ENCODE measurements at regions not wholly inside any gene's neighbourhood (a gene's known extent, or its start where the extent isn't known, plus 50 kb on each side); places are given as distances from the start of the nearest gene placed in this dataset.

- no peaks in the 10 kb centered on the region for H3K36me3 ChIP-seq (ENCODE audit: control insufficient read depth, insufficient read depth, low read length)
- no peaks in the 10 kb centered on the region for H3K9me3 ChIP-seq (ENCODE audit: control insufficient read depth, insufficient read depth, low read length)
- no peak overlapping the region for H3K27ac ChIP-seq (ENCODE audit: low read length)
- WGBS (ENCODE audit: insufficient coverage, insufficient read length), result no CpG with 5 or more reads among the region's 1 CpG
- H3K27me3 ChIP-seq (ENCODE audit: control insufficient read depth, insufficient read depth, low read length), result no peaks in the 10 kb centered on the region
- H3K4me1 ChIP-seq (ENCODE audit: control insufficient read depth, insufficient read depth, low read length), result peaks cover 3% of the 10 kb centered on the region; the same call in 1 of the 2 replicates
- no peak for DNase-seq (ENCODE audit: low read depth, low spot score)
- H3K4me3 ChIP-seq (ENCODE audit: low read length), result no peak overlapping the region
Measured at GRCh38 chr11:109130910-109131309, 291.1 kb upstream of the C11orf87 start.

- Histone ChIP-seq H3K27me3 (ENCODE audit: control insufficient read depth, insufficient read depth, low read length) (no peaks in the 10 kb centered on the region), H3K9me3 (ENCODE audit: control insufficient read depth, insufficient read depth, low read length) (no peaks in the 10 kb centered on the region), H3K27ac (ENCODE audit: low read length) (no peak overlapping the region), H3K36me3 (ENCODE audit: control insufficient read depth, insufficient read depth, low read length) (no peaks in the 10 kb centered on the region), H3K4me1 (ENCODE audit: control insufficient read depth, insufficient read depth, low read length) (peaks cover 3% of the 10 kb centered on the region; the same call in 1 of the 2 replicates), H3K4me3 (ENCODE audit: low read length) (no peak overlapping the region)
- WGBS (ENCODE audit: insufficient coverage, insufficient read length), result no CpG with 5 or more reads among the region's 4 CpGs
- no peak for DNase-seq (ENCODE audit: low read depth, low spot score)
Measured at GRCh38 chr11:109132539-109132938, 289.5 kb upstream of the C11orf87 start.

- Histone ChIP-seq H3K27me3 (ENCODE audit: control insufficient read depth, insufficient read depth, low read length) (no peaks in the 10 kb centered on the region), H3K36me3 (ENCODE audit: control insufficient read depth, insufficient read depth, low read length) (no peaks in the 10 kb centered on the region), H3K27ac (ENCODE audit: low read length) (no peak overlapping the region), H3K4me1 (ENCODE audit: control insufficient read depth, insufficient read depth, low read length) (peaks cover 3% of the 10 kb centered on the region; the same call in 1 of the 2 replicates), H3K4me3 (ENCODE audit: low read length) (no peak overlapping the region), H3K9me3 (ENCODE audit: control insufficient read depth, insufficient read depth, low read length) (no peaks in the 10 kb centered on the region)
- no peak for DNase-seq (ENCODE audit: low read depth, low spot score)
- WGBS (ENCODE audit: insufficient coverage, insufficient read length), result no CpG with 5 or more reads among the region's 4 CpGs
Measured at GRCh38 chr11:109133159-109133558, 288.8 kb upstream of the C11orf87 start.

GRCh38 chr11:109135627-109136026 lies 286.4 kb upstream of the C11orf87 start:
- no peak overlapping the region for H3K27ac ChIP-seq (ENCODE audit: low read length)

GRCh38 chr11:109138196-109138595 lies 283.8 kb upstream of the C11orf87 start:
- no peak for DNase-seq (ENCODE audit: low read depth, low spot score)
- no peak overlapping the region for H3K4me3 ChIP-seq (ENCODE audit: low read length)
- no peaks in the 10 kb centered on the region for H3K4me1 ChIP-seq (ENCODE audit: control insufficient read depth, insufficient read depth, low read length)
- no peaks in the 10 kb centered on the region for H3K27me3 ChIP-seq (ENCODE audit: control insufficient read depth, insufficient read depth, low read length)
- no peaks in the 10 kb centered on the region for H3K9me3 ChIP-seq (ENCODE audit: control insufficient read depth, insufficient read depth, low read length)
- no peak overlapping the region for H3K27ac ChIP-seq (ENCODE audit: low read length)
- H3K36me3 ChIP-seq (ENCODE audit: control insufficient read depth, insufficient read depth, low read length), result no peaks in the 10 kb centered on the region

More at GRCh38 chr11:109135627-109136026, 286.4 kb upstream of the C11orf87 start:
- Histone ChIP-seq H3K4me1 (ENCODE audit: control insufficient read depth, insufficient read depth, low read length) (peaks cover 3% of the 10 kb centered on the region; the same call in 1 of the 2 replicates), H3K9me3 (ENCODE audit: control insufficient read depth, insufficient read depth, low read length) (no peaks in the 10 kb centered on the region), H3K4me3 (ENCODE audit: low read length) (no peak overlapping the region), H3K27me3 (ENCODE audit: control insufficient read depth, insufficient read depth, low read length) (no peaks in the 10 kb centered on the region), H3K36me3 (ENCODE audit: control insufficient read depth, insufficient read depth, low read length) (no peaks in the 10 kb centered on the region)
- DNase-seq (ENCODE audit: low read depth, low spot score), result no peak
- no CpG with 5 or more reads among the region's 2 CpGs for WGBS (ENCODE audit: insufficient coverage, insufficient read length)

GRCh38 chr11:109140426-109140825 lies 281.6 kb upstream of the C11orf87 start:
- no peak for DNase-seq (ENCODE audit: low read depth, low spot score)
- Histone ChIP-seq H3K27ac (ENCODE audit: low read length) (no peak overlapping the region), H3K4me3 (ENCODE audit: low read length) (no peak overlapping the region), H3K36me3 (ENCODE audit: control insufficient read depth, insufficient read depth, low read length) (no peaks in the 10 kb centered on the region), H3K4me1 (ENCODE audit: control insufficient read depth, insufficient read depth, low read length) (no peaks in the 10 kb centered on the region), H3K9me3 (ENCODE audit: control insufficient read depth, insufficient read depth, low read length) (no peaks in the 10 kb centered on the region), H3K27me3 (ENCODE audit: control insufficient read depth, insufficient read depth, low read length) (no peaks in the 10 kb centered on the region)

GRCh38 chr11:109140857-109141515 lies 281.0 kb upstream of the C11orf87 start:
- H3K27ac ChIP-seq (ENCODE audit: low read length), result no peak overlapping the region
- no peaks in the 10 kb centered on the region for H3K9me3 ChIP-seq (ENCODE audit: control insufficient read depth, insufficient read depth, low read length)
- DNase-seq (ENCODE audit: low read depth, low spot score), result no peak
- no peaks in the 10 kb centered on the region for H3K27me3 ChIP-seq (ENCODE audit: control insufficient read depth, insufficient read depth, low read length)
- no peaks in the 10 kb centered on the region for H3K4me1 ChIP-seq (ENCODE audit: control insufficient read depth, insufficient read depth, low read length)
- H3K4me3 ChIP-seq (ENCODE audit: low read length), result no peak overlapping the region
- WGBS (ENCODE audit: insufficient coverage, insufficient read length), result no CpG with 5 or more reads among the region's 3 CpGs
- H3K36me3 ChIP-seq (ENCODE audit: control insufficient read depth, insufficient read depth, low read length), result no peaks in the 10 kb centered on the region

GRCh38 chr11:109145287-109145686 lies 276.7 kb upstream of the C11orf87 start:
- no peaks in the 10 kb centered on the region for H3K4me1 ChIP-seq (ENCODE audit: control insufficient read depth, insufficient read depth, low read length)
- WGBS (ENCODE audit: insufficient coverage, insufficient read length), result no CpG with 5 or more reads among the region's 14 CpGs
- no peak overlapping the region for H3K27ac ChIP-seq (ENCODE audit: low read length)
- no peaks in the 10 kb centered on the region for H3K9me3 ChIP-seq (ENCODE audit: control insufficient read depth, insufficient read depth, low read length)
- H3K36me3 ChIP-seq (ENCODE audit: control insufficient read depth, insufficient read depth, low read length), result no peaks in the 10 kb centered on the region
- no peak overlapping the region for H3K4me3 ChIP-seq (ENCODE audit: low read length)
- no peak for DNase-seq (ENCODE audit: low read depth, low spot score)
- no peaks in the 10 kb centered on the region for H3K27me3 ChIP-seq (ENCODE audit: control insufficient read depth, insufficient read depth, low read length)

GRCh38 chr11:109147726-109148125 lies 274.3 kb upstream of the C11orf87 start:
- DNase-seq (ENCODE audit: low read depth, low spot score), result no peak
- H3K4me1 ChIP-seq (ENCODE audit: control insufficient read depth, insufficient read depth, low read length), result no peaks in the 10 kb centered on the region
- H3K36me3 ChIP-seq (ENCODE audit: control insufficient read depth, insufficient read depth, low read length), result no peaks in the 10 kb centered on the region
- H3K4me3 ChIP-seq (ENCODE audit: low read length), result no peak overlapping the region
- H3K9me3 ChIP-seq (ENCODE audit: control insufficient read depth, insufficient read depth, low read length), result no peaks in the 10 kb centered on the region
- H3K27me3 ChIP-seq (ENCODE audit: control insufficient read depth, insufficient read depth, low read length), result no peaks in the 10 kb centered on the region
- no peak overlapping the region for H3K27ac ChIP-seq (ENCODE audit: low read length)

GRCh38 chr11:109148669-109149068 lies 273.3 kb upstream of the C11orf87 start:
- H3K27ac ChIP-seq (ENCODE audit: low read length), result no peak overlapping the region
- DNase-seq (ENCODE audit: low read depth, low spot score), result no peak
- H3K9me3 ChIP-seq (ENCODE audit: control insufficient read depth, insufficient read depth, low read length), result no peaks in the 10 kb centered on the region
- H3K4me3 ChIP-seq (ENCODE audit: low read length), result no peak overlapping the region
- H3K36me3 ChIP-seq (ENCODE audit: control insufficient read depth, insufficient read depth, low read length), result no peaks in the 10 kb centered on the region
- H3K27me3 ChIP-seq (ENCODE audit: control insufficient read depth, insufficient read depth, low read length), result no peaks in the 10 kb centered on the region
- no peaks in the 10 kb centered on the region for H3K4me1 ChIP-seq (ENCODE audit: control insufficient read depth, insufficient read depth, low read length)
- no CpG with 5 or more reads among the region's 2 CpGs for WGBS (ENCODE audit: insufficient coverage, insufficient read length)

- no peak for DNase-seq (ENCODE audit: low read depth, low spot score)
- WGBS (ENCODE audit: insufficient coverage, insufficient read length), result no CpG with 5 or more reads among the region's 2 CpGs
Measured at GRCh38 chr11:109150581-109150980, 271.4 kb upstream of the C11orf87 start.

More at GRCh38 chr11:109150581-109150980, 271.4 kb upstream of the C11orf87 start:
- H3K9me3 ChIP-seq (ENCODE audit: control insufficient read depth, insufficient read depth, low read length), result no peaks in the 10 kb centered on the region
- H3K36me3 ChIP-seq (ENCODE audit: control insufficient read depth, insufficient read depth, low read length), result no peaks in the 10 kb centered on the region
- no peak overlapping the region for H3K4me3 ChIP-seq (ENCODE audit: low read length)
- H3K27ac ChIP-seq (ENCODE audit: low read length), result no peak overlapping the region
- H3K27me3 ChIP-seq (ENCODE audit: control insufficient read depth, insufficient read depth, low read length), result no peaks in the 10 kb centered on the region
- no peaks in the 10 kb centered on the region for H3K4me1 ChIP-seq (ENCODE audit: control insufficient read depth, insufficient read depth, low read length)

All from iPS DF 6.9 (cell line).